NOMO-1 (cell line): ENCODE measurements at regions not wholly inside any gene's neighbourhood (a gene's known extent, or its start where the extent isn't known, plus 50 kb on each side); places are given as distances from the start of the nearest gene placed in this dataset.

Experiments used
- DNase-seq, 2 experiments: peaks; one replicate each; lab custom pipeline; 2025; ENCODE audit not compliant: unreplicated experiment in 2 of 2; lab: John Stamatoyannopoulos, UW

GRCh38 chr12:76259660-76260389 is 88.4 kb downstream of the BBS10 start:
- DNase-seq = no peak

DNA sequence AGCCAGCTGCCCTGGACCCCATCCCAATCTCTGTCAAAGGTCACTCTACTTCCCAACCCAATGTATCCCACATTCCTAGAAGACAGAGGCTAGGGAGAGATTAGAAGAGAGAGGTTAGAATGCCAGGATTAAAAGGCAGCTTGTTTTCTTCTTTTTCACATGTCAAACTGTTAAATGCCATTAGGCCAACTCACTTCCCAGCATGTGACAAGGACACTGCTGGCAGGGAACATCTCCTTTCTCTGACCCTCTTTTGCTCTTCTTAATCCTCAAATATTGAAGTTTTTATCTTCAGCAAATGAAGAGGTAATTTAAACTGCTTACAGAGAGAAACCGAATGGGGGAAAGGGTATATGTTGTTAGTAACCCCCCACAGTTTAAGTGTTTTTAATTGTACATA is 89.1 kb downstream of the BBS10 start:
- DNase-seq = no peak

GRCh38 chr12:76256904-76257303 is 91.3 kb downstream of the BBS10 start:
- no peak for DNase-seq

DNA sequence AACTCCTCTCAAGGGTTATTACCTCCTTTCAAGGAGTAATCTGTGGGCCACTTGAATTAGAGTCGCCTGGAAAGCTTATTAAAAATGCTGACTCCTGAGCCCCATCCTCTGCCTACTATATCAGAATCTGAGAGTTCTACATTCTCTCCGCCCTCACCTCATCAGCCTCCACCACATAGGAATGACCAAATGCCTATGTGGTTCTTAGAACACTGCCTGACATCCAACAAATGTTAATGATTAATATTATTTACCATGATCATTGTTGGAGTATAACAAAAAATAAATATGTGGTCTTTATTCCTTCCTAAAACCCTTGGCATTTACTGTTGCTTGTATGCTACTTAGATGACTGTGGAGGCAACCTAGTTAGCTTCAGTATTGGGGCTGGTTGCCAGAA is 91.9 kb downstream of the BBS10 start:
- DNase-seq = no peak

DNA sequence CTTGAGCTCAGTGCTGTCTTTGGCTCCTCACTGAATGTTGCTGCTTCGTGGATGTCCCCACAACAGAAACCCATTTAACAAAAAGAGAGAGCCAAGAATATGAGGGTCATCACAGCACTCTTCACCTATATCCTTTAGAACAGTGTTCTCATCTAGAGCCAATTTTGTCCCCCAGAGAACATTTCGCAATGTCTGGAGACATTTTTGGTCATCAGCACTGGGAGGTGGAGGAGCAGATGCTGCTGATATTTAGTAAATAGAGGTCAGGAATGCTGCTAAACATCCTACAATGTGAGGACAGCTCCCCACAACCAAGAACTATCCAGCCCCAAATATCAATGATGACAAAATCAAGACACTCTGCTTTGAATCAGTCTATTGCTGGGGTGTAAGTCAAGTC is 92.5 kb downstream of the BBS10 start:
- no peak for DNase-seq

DNA sequence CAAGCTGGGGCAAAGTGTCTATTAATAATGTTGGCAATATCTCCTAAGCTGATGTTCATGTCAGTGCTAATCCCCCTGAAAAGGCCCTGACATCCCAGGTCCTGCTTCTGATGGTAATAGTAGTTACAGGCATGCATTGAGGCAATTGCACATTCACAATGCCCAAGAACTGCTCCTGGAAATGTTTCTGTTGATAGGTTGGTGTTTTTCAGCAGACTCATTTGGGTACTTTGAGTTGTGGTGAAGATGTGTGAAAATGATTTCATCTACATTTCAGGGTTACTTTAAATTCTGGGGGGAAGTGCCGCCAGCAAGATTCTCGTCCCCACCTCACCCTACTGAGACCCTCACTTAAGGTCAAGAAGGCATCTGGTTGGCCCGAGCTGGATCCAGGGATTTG is 92.9 kb downstream of the BBS10 start:
- DNase-seq = no peak

- DNase-seq = no peak
These were observed 96.2 kb downstream of the BBS10 start for GRCh38 chr12:76252031-76252430.

DNA sequence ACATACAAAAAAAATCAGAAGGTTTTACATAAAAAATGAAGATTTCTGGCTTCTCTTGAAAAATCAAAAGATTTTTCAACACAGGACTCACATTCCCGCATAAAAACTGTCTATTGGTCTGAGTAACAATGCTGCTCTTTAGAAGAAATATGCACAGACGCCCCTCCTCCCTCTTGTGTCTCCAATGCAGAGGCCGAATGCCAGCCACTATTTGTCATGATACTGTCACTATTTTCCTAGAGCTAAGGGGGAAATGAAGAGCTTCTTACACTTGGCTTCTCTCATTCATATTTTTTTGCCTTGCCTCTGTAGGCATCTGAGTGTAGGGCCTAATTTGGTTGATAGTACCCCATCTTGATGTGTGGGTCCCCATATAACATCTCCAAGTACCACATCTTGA is 98.0 kb downstream of the BBS10 start:
- DNase-seq = no peak

DNA sequence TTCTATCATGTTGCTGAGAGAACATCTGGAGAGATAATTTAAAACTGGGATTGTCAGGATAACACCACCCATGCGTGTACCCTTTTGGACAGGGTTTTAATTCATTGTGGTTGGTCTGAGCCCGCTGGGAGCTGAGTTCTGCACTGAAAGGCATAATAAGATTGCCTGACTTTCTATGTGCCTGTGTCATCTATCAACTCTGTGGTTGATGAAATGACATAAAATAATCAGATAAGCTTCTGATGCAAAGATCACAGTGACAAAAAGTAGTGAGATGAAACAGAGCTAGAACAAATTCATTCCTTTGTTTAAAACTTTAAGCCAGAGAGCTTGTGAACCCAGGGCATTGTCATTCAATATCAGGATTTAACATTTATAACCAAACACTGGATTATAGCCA is 98.7 kb downstream of the BBS10 start:
- no peak for DNase-seq

DNA sequence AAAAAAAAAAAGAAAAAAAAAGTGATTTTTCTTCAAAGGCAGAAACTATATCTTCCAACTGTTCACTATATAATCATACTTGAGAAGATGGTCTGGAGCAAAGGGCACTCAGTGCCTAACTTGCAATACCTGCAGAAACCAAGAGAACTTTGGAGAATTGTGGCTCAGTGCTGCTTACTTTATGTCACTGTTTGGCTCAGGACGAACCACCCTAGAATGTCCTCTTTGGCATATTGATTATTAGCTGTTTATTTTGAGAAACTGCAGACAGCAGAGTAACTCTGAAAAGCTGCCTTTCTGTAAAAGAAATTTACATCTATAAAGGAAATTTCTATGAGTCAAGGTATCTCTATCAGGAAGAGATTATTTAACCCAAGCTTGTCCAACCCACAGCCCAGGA is 100.2 kb downstream of the BBS10 start:
- DNase-seq = no peak

GRCh38 chr12:76247026-76247646 is 101.1 kb downstream of the BBS10 start:
- no peak for DNase-seq

GRCh38 chr12:76246611-76247010 is 101.6 kb downstream of the BBS10 start:
- no peak for DNase-seq

DNA sequence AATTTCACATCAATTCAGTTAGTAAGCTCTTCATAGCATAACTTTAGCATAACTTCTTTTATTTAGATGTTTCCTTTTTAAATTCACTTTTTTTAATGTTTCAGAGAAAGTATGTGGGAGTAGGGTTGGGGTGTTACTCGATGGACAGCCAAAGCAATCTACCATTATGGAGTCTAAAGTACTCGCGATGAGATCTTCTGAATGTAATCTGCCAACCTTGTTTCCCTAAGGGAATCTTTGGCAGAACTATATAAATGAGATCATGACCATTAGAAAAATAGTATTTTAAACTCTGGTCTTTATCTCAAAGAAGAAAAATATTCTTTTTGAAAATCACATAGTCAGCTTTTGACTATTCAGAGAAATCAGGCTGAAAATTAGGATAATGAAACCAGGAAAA is 103.9 kb downstream of the BBS10 start:
- no peak for DNase-seq

GRCh38 chr12:76242813-76243550 is 105.2 kb downstream of the BBS10 start:
- no peak for DNase-seq

DNA sequence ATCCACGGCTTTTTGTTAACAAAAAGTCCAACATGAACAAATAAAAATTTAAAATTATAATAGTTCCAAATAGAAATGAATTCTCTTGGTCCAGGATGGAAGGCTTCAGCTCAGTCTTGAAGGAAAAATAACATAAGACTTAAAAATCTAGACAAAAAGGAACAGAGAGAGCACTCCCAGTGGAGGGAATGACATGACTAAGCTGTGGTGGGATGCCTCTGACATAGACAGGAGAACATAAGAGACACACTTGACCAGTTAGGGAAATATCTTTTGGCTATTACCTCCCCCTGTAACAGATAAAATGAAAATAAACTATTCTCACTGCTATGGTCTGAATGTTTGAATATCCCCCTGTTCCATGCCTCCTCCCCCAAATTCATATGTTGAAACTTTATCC is 106.8 kb downstream of the BBS10 start:
- no peak for DNase-seq

DNA sequence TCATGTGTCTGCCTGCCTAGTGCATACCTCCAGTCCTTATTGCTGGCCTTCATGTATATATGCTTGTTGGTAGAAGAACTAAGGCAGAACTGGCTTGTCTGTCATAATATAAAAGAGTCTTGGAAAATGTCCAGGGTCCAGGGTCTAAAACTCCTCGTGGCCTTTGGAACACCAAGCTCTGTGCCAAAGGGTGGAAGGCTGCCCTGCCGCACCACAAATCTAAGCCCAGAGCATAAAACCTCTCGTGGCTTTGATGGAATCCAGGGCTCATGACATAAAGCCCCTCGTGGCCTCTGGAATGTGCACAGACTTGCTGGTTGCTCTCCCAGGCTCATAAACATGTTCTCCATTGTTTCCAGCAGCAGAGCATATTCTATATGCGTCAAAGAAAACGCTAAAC is 107.9 kb downstream of the BBS10 start:
- DNase-seq = no peak

- DNase-seq = no peak
These were observed 109.5 kb downstream of the BBS10 start for GRCh38 chr12:76238688-76239087.

DNA sequence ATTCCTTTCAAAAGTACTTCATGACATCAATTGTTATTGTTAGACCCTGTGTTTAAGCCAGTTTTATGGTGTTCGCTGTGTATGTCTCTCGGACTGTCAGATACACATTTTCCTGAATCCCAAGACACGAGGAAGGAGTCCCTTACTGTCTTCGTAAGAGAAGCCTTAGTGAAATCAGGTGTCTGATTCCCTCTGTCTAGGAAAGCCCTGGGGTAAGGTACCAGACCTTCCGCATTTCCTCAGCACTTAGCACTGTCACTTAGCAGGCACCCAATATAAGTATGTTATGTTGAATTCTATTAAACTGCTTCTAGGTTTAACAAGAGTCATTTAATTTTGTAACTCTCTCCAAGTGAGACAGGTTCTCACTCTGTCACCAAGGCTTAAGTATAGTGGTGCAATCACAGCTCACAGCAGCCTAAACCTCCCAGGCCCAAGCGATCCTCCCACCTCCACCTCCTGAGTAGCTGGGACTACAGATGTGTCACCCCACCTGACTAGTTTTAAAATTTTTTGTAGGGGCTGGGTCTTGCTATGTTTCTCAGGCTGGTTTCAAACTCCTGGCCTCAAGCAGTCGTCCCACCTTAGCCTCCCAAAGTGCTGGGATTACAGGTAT is 111.0 kb downstream of the BBS10 start:
- no peak for DNase-seq

- DNase-seq = no peak
These were observed 111.6 kb downstream of the BBS10 start for GRCh38 chr12:76236640-76237039.

DNA sequence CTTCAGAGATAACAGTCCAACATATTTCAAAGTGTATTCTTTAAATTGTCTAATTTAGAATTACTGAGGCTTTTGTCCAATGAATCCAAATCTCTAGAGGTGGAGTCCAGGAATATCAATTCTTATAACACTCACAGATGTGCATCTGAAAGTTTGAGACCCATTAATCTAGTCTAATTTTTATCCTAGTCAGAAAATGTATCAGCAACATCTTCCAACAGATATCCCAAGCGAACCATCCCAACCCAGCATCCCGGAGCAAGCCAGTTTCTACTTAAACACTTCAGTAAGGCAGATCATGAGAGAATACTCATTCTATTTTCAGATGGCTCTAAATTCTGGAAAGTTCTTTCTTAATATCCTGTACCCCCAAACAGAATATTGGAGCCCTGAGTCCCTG is 113.5 kb downstream of the BBS10 start:
- no peak for DNase-seq

DNA sequence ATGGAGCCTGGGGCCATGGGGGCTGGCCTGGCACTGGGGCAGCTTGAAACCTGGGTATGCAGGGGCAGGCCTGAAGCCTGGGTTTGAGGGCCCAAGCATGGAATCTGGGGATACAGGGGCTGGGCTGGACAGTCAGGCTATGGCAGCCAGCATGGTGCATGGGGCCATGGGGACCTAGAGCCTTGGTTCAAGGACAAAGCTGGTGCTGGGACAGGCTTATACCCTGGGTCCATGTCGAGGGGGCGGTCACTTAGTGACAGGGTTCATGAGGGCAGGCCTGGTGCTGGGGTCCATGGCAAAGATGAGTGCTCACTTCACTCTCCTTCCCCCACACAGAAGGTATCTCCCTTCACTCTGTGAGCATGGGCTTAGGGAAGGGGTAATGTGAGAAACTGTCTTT is 116.2 kb downstream of the BBS10 start:
- no peak for DNase-seq

DNA sequence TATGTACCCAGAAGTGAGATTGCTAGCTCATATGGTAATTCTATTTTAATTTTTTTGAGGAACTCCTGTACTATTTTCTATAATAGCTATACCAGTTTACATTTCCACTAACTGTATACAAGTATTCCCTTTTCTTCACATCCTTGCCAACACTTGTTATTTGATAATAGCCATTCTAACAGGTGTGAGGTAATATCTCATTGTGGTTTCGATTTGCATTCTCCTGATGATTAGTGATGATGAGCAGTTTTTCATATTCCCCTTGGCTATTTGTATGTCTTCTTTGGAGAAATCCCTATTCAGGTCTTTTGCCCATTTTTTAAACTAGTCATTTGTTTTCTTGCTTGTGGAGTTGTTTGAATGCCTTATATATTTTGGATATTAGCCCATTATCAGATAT is 121.3 kb downstream of the BBS10 start:
- no peak for DNase-seq
